Tibial nerve (tissue), 3 donors: ENCODE measurements at regions not wholly inside any gene's neighbourhood (a gene's known extent, or its start where the extent isn't known, plus 50 kb on each side); places are given as distances from the start of the nearest gene placed in this dataset.

ENCODE experiments used
- CTCF ChIP-seq, 5 experiments: fragments of 200-600 bp in 3 of 5; fragments of 450-650 bp in 2 of 5; sonication (generic) in 3 of 5; IDR thresholded peaks; one replicate each; pipeline ENCODE4 v1.5.1; 2016 to 2019; ENCODE audit warnings: antibody characterized with exemption in 5 of 5, mild to moderate bottlenecking in 3 of 5, moderate library complexity in 2 of 5
- POLR2A ChIP-seq, 2 donors: fragments of 450-650 bp; IDR thresholded peaks; one replicate each; pipeline ENCODE4 v1.6.1; 2017; ENCODE audit warnings: antibody characterized with exemption in 2 of 2, mild to moderate bottlenecking in 2 of 2, moderate library complexity in 2 of 2

- TF ChIP-seq CTCF (IDR thresholded peaks at IDR 0.05) (no peak), POLR2A (IDR thresholded peaks at IDR 0.05) (no peak)
These were observed 168.8 kb upstream of the SLC27A6 start for GRCh38 chr5:128796506-128796905.
